WTC11 (cell line): ENCODE measurements at regions not wholly inside any gene's neighbourhood (a gene's known extent, or its start where the extent isn't known, plus 50 kb on each side); places are given as distances from the start of the nearest gene placed in this dataset.

ENCODE experiments used
- CTCF ChIP-seq: fragments of 200-600 bp; IDR thresholded peaks from 2 replicates; pipeline ENCODE4 v1.8.0; 2022; ENCODE audit warnings: antibody characterized with exemption
- E2F4 ChIP-seq: sonication (generic); formaldehyde crosslinking; IDR thresholded peaks from 2 replicates; pipeline ENCODE4 v1.8.1; 2022; ENCODE audit warnings: low read depth, mild to moderate bottlenecking, moderate library complexity, missing genetic modification reagents, borderline replicate concordance
- ETV6 ChIP-seq: sonication (generic); formaldehyde crosslinking; IDR thresholded peaks from 2 replicates; pipeline ENCODE4 v1.8.1; 2022; ENCODE audit warnings: mild to moderate bottlenecking, missing genetic modification reagents
- NFYB ChIP-seq: sonication (generic); formaldehyde crosslinking; conservative IDR thresholded peaks from 2 replicates; pipeline ENCODE4 v1.8.0; 2022; ENCODE audit warnings: low read depth, missing genetic modification reagents
- OVOL2 ChIP-seq: fragments of 250-450 bp; sonication (Bioruptor Pico); IDR thresholded peaks from 2 replicates; pipeline ENCODE4 v1.9.0; 2021; ENCODE audit warnings: mild to moderate bottlenecking, borderline replicate concordance
- PRRX2 ChIP-seq: fragments of 250-450 bp; sonication (Bioruptor Pico); IDR thresholded peaks from 2 replicates; pipeline ENCODE4 v1.8.0; 2021; ENCODE audit warnings: mild to moderate bottlenecking
- SMAD3 ChIP-seq: sonication (generic); formaldehyde crosslinking; IDR thresholded peaks from 2 replicates; pipeline ENCODE4 v1.8.0; 2022; ENCODE audit warnings: missing genetic modification reagents, mild to moderate bottlenecking, borderline replicate concordance
- TEAD4 ChIP-seq: sonication (generic); formaldehyde crosslinking; IDR thresholded peaks from 2 replicates; pipeline ENCODE4 v1.8.0; 2022; ENCODE audit warnings: mild to moderate bottlenecking, missing genetic modification reagents
- ZNF121 ChIP-seq: sonication (generic); formaldehyde crosslinking; IDR thresholded peaks from 2 replicates; pipeline ENCODE4 v1.8.0; 2023; ENCODE audit warnings: missing genetic modification reagents

DNA sequence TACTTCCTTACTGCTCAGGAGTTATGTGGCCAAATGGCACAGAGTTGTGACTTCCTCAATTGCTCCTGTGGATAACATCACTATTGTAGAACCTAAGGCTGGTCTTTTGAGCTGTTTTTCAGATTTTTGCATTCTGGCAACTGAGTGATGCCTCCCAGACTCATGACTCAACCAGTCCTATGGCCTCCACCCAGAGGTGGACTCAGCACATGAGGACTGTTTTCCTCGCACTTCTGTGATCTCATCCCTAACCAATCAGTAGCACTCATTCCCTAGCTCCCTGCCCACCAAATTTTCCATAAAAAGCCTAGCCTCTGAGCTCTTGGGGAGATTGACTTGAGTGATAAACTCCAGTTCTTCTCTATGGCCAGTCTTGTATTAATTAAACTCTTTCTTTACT, 407.9 kb upstream of the TNP1 start:
- TF ChIP-seq CTCF (no peak), NFYB (CRISPR knock-in tag) (no peak), SMAD3 (no peak), E2F4 (CRISPR knock-in tag) (no peak), OVOL2 (no peak), TEAD4 (CRISPR knock-in tag) (no peak), ETV6 (CRISPR knock-in tag) (no peak), ZNF121 (no peak), PRRX2 (no peak)
